ENCODE measurements at regions not wholly inside any gene's neighbourhood (a gene's known extent, or its start where the extent isn't known, plus 50 kb on each side); places are given as distances from the start of the nearest gene placed in this dataset.

DNA sequence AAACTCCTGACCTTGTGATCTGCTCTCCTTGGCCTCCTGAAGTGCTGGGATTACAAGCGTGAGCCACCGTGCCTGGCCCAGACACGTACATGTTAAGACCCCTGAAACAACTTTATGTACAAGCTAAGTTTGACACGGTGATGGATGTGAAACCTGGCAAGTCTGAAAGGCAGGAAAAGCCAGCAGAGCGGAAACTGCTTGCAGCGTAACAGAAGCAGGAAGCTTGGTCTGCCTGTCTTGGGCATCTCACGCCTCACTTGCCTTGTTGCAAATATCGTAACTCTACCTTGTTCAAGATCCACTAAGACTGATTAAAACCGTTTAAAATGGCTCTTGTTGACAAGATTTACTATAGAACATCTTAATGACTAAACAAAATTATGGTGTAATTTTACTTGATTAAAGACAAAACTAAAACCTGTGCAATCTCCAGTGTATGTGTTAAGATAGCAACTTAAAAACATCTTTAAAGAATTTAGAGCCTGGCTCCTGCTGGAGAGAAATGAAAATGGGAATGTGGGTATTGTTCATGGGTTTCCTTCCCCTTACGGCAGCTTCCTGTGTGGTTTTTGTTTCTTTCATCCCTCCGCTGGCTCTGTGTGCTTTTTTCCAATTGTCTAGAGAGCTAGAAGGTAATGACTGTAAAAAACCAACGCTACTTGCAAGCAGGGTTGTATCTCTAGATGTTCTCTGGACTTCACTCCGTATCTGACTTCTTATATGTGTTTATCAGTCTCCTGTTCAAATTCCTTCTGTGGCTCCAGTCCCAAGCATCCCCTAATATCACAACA lies 477.6 kb downstream of the XYLT1 start:
- no peak for DNase-seq (ENCODE audit: low spot score)
- Histone ChIP-seq H3K4me1 (ENCODE audit: control insufficient read depth in 4 of 4, insufficient read depth in 4 of 4, low read length in 3 of 4) (no peaks in the 10 kb centered on the region), H3K27me3 (ENCODE audit: control insufficient read depth in 4 of 4, insufficient read depth in 4 of 4, low read length in 3 of 4) (no peaks in the 10 kb centered on the region), H3K36me3 (ENCODE audit: control insufficient read depth in 4 of 4, insufficient read depth in 3 of 4, low read depth in 1 of 4, low read length in 3 of 4) (no peaks in the 10 kb centered on the region), H3K4me3 (ENCODE audit: low read depth in 1 of 3, low read length in 3 of 3) (no peak overlapping the region), H3K27ac (ENCODE audit: low read depth in 1 of 2, low read length in 2 of 2) (no peak overlapping the region), H3K9me3 (ENCODE audit: control insufficient read depth in 4 of 4, low read length in 3 of 4) (no peaks in the 10 kb centered on the region), H3K9ac (ENCODE audit: low read depth in 1 of 2, low read length in 2 of 2) (no peak overlapping the region)
- TF ChIP-seq FOXA1 (IDR thresholded peaks at IDR 0.05) (no peak), YY1 (IDR thresholded peaks at IDR 0.05) (no peak), TAF1 (conservative IDR thresholded peaks at IDR 0.05) (no peak), REST (IDR thresholded peaks at IDR 0.05) (no peak), EGR1 (IDR thresholded peaks at IDR 0.05; ENCODE audit: low read depth in 2 of 2) (no peak), GABPA (IDR thresholded peaks at IDR 0.05 in 1 of 2, conservative IDR thresholded peaks at IDR 0.05 in 1 of 2) (no peak)
- WGBS, result 55% methylated on average over 13 of the region's 13 CpGs

GRCh38 chr16:16994831-16995230 lies 475.9 kb downstream of the XYLT1 start:
- no peak overlapping the region for H3K9ac ChIP-seq (ENCODE audit: low read depth in 1 of 2, low read length in 2 of 2)
- no peak for DNase-seq (ENCODE audit: low spot score)
- no peaks in the 10 kb centered on the region for H3K36me3 ChIP-seq (ENCODE audit: control insufficient read depth in 4 of 4, insufficient read depth in 3 of 4, low read depth in 1 of 4, low read length in 3 of 4)
- H3K9me3 ChIP-seq (ENCODE audit: control insufficient read depth in 4 of 4, low read length in 3 of 4), result no peaks in the 10 kb centered on the region
- no peak overlapping the region for H3K4me3 ChIP-seq (ENCODE audit: low read depth in 1 of 3, low read length in 3 of 3)
- H3K27me3 ChIP-seq (ENCODE audit: control insufficient read depth in 4 of 4, insufficient read depth in 4 of 4, low read length in 3 of 4), result no peaks in the 10 kb centered on the region
- TF ChIP-seq MAX (IDR thresholded peaks at IDR 0.05) (no peak), FOXA1 (IDR thresholded peaks at IDR 0.05) (no peak), HNF4A (conservative IDR thresholded peaks at IDR 0.05) (no peak), EGR1 (IDR thresholded peaks at IDR 0.05; ENCODE audit: low read depth in 2 of 2) (no peak), SP1 (IDR thresholded peaks at IDR 0.05) (no peak), GABPA (IDR thresholded peaks at IDR 0.05 in 1 of 2, conservative IDR thresholded peaks at IDR 0.05 in 1 of 2) (no peak), NR2F2 (IDR thresholded peaks at IDR 0.05) (no peak)
- H3K27ac ChIP-seq (ENCODE audit: low read depth in 1 of 2, low read length in 2 of 2), result no peak overlapping the region
- no peaks in the 10 kb centered on the region for H3K4me1 ChIP-seq (ENCODE audit: control insufficient read depth in 4 of 4, insufficient read depth in 4 of 4, low read length in 3 of 4)
- WGBS, result 77% methylated on average over 5 of the region's 5 CpGs

DNA sequence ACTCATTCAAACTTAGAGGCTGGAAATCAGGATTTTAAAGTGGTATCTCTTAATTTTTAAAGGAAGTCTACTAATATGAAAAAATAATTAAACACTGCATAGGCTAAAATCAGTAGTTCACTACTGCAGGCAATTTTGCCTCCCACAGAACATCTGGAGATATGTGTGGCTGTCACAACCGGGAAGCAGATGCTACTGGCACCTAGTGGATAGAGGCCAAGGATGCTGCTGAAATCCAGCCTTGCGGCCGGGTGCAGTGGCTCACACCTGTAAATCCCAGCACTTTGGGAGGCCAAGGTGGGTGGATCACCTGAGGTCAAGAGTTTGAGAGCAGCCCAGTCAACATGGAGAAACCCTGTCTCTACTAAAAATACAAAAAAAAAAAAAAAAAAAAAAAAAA lies 473.9 kb downstream of the XYLT1 start:
- H3K27ac ChIP-seq (ENCODE audit: low read depth in 1 of 2, low read length in 2 of 2), result no peak overlapping the region
- H3K4me1 ChIP-seq (ENCODE audit: control insufficient read depth in 4 of 4, insufficient read depth in 4 of 4, low read length in 3 of 4), result no peaks in the 10 kb centered on the region
- TF ChIP-seq MAX (IDR thresholded peaks at IDR 0.05) (no peak), YY1 (IDR thresholded peaks at IDR 0.05) (no peak), REST (IDR thresholded peaks at IDR 0.05) (no peak), TAF1 (conservative IDR thresholded peaks at IDR 0.05) (no peak), GABPA (IDR thresholded peaks at IDR 0.05 in 1 of 2, conservative IDR thresholded peaks at IDR 0.05 in 1 of 2) (no peak), FOXA1 (IDR thresholded peaks at IDR 0.05) (no peak), RXRA (IDR thresholded peaks at IDR 0.05) (no peak), FOXA2 (IDR thresholded peaks at IDR 0.05) (no peak), NR2F2 (IDR thresholded peaks at IDR 0.05) (no peak)
- TF ChIP-seq, protein P1, sequence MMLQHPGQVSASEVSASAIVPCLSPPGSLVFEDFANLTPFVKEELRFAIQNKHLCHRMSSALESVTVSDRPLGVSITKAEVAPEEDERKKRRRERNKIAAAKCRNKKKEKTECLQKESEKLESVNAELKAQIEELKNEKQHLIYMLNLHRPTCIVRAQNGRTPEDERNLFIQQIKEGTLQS (IDR thresholded peaks at IDR 0.05), result no peak
- H3K9me3 ChIP-seq (ENCODE audit: control insufficient read depth in 4 of 4, low read length in 3 of 4), result no peaks in the 10 kb centered on the region
- no peaks in the 10 kb centered on the region for H3K36me3 ChIP-seq (ENCODE audit: control insufficient read depth in 4 of 4, insufficient read depth in 3 of 4, low read depth in 1 of 4, low read length in 3 of 4)
- WGBS, result 56% methylated on average over 3 of the region's 3 CpGs
- H3K27me3 ChIP-seq (ENCODE audit: control insufficient read depth in 4 of 4, insufficient read depth in 4 of 4, low read length in 3 of 4), result no peaks in the 10 kb centered on the region
- no peak overlapping the region for H3K4me3 ChIP-seq (ENCODE audit: low read depth in 1 of 3, low read length in 3 of 3)
- no peak for DNase-seq (ENCODE audit: low spot score)
- H3K9ac ChIP-seq (ENCODE audit: low read depth in 1 of 2, low read length in 2 of 2), result no peak overlapping the region

Measured in liver (tissue), 7 donors.